ENCODE measurements at regions not wholly inside any gene's neighbourhood (a gene's known extent, or its start where the extent isn't known, plus 50 kb on each side); places are given as distances from the start of the nearest gene placed in this dataset.

GRCh38 chr4:151488968-151489367 lies 80.0 kb downstream of the FHIP1A start:
- H3K9me3 ChIP-seq (replicated peaks; ENCODE audit: control insufficient read depth, insufficient read depth, low read length): no peaks in the 10 kb centered on the region; the same call in 2 of the 3 replicates
- H3K4me2 ChIP-seq (ENCODE audit: control insufficient read depth, insufficient read depth): no peak overlapping the region
- WGBS (ENCODE audit: insufficient coverage, insufficient replicate concordance, low lambda C conversion rate, missing lambda C conversion rate): 12% methylated on average over 3 of the region's 3 CpGs
- no TSS peak for BruUV-seq (replicated peaks)
- intact Hi-C loops (cut with micrococcal nuclease; ENCODE audit: unreplicated experiment): no loop called here
- no peak for DNase-seq (ENCODE audit: low read depth, low spot score)
- no peaks in the 10 kb centered on the region for H4K20me1 ChIP-seq (ENCODE audit: control insufficient read depth, insufficient read depth)
- POLR2A ChIA-PET: no interaction called here
- in situ Hi-C loops (cut with MboI): no loop called here
- no peak overlapping the region for H2AFZ ChIP-seq (ENCODE audit: control insufficient read depth, low read depth, low read length)
- SMC1A ChIA-PET (ENCODE audit: uncharacterized antibody, unreplicated experiment): no interaction called here
- no peak overlapping the region for H3K9ac ChIP-seq (ENCODE audit: control insufficient read depth, insufficient read depth, low read length)
- RAD21 ChIA-PET (ENCODE audit: unreplicated experiment): no interaction called here
- H3K79me2 ChIP-seq (ENCODE audit: control insufficient read depth, insufficient read depth, low read length): no peaks in the 10 kb centered on the region
- H3K36me3 ChIP-seq (ENCODE audit: control insufficient read depth in 2 of 2, insufficient read depth in 2 of 2, low read length in 1 of 2): no peaks in the 10 kb centered on the region
- no peak for FAIRE-seq
- H3K27me3 ChIP-seq (replicated peaks in 1 of 2; ENCODE audit: control insufficient read depth in 2 of 2, insufficient read depth in 2 of 2, low read length in 1 of 2): no peaks in the 10 kb centered on the region
- no peak overlapping the region for H3K27ac ChIP-seq (ENCODE audit: control insufficient read depth, insufficient read depth)
- H3K4me1 ChIP-seq (ENCODE audit: control insufficient read depth, insufficient read depth, low read length): no peaks in the 10 kb centered on the region
- CTCF ChIA-PET: interaction anchor here (0.9 kb wide), 1 partner anchor 10 kb away, joined by 3 read pairs; no protein-coding TSS in a partner anchor
- ATAC-seq: no peak
- TF ChIP-seq ZNF207 (IDR thresholded peaks at IDR 0.05; ENCODE audit: borderline replicate concordance): no peak
- TF ChIP-seq ZBTB40 (IDR thresholded peaks at IDR 0.05; ENCODE audit: borderline replicate concordance): no peak
- no peak for TF ChIP-seq MXI1 (IDR thresholded peaks at IDR 0.05; ENCODE audit: low read depth, low read length)
- TF ChIP-seq PAX5 (IDR thresholded peaks at IDR 0.05; ENCODE audit: borderline replicate concordance, low read depth, low read length): no peak
- no peak for TF ChIP-seq SMARCA5 (IDR thresholded peaks at IDR 0.05)
- TF ChIP-seq TCF12 (IDR thresholded peaks at IDR 0.05; ENCODE audit: low read depth, low read length): no peak
- no peak for TF ChIP-seq STAT3 (IDR thresholded peaks at IDR 0.05; ENCODE audit: low read depth, low read length)
- no peak for TF ChIP-seq EED (IDR thresholded peaks at IDR 0.05; ENCODE audit: low read depth)
- TF ChIP-seq KLF5 (IDR thresholded peaks at IDR 0.05; ENCODE audit: partially characterized antibody): no peak
- TF ChIP-seq IRF4 (IDR thresholded peaks at IDR 0.05; ENCODE audit: low read depth, low read length): no peak
- no peak for TF ChIP-seq ASH2L (IDR thresholded peaks at IDR 0.05; ENCODE audit: borderline replicate concordance, low read depth)
- TF ChIP-seq PML (IDR thresholded peaks at IDR 0.05; ENCODE audit: low read length): no peak
- no peak overlapping the region for H3K4me3 ChIP-seq
